ENCODE measurements at regions not wholly inside any gene's neighbourhood (a gene's known extent, or its start where the extent isn't known, plus 50 kb on each side); places are given as distances from the start of the nearest gene placed in this dataset.

- ATAC-seq = no peak
Observed at GRCh38 chr10:29034592-29034991, 254.3 kb upstream of the LYZL1 start.

GRCh38 chr10:29035721-29036120, 253.1 kb upstream of the LYZL1 start:
- no peak for ATAC-seq

GRCh38 chr10:29037348-29038113, 251.3 kb upstream of the LYZL1 start:
- no peak for ATAC-seq

GRCh38 chr10:29039091-29039490, 249.8 kb upstream of the LYZL1 start:
- no peak for ATAC-seq

GRCh38 chr10:29039677-29040189, 249.1 kb upstream of the LYZL1 start:
- no peak for ATAC-seq

- no peak for ATAC-seq
Observed at GRCh38 chr10:29041616-29042015, 247.3 kb upstream of the LYZL1 start.

- no peak for ATAC-seq
Observed at GRCh38 chr10:29048506-29048905, 240.4 kb upstream of the LYZL1 start.

GRCh38 chr10:29050081-29050480, 238.8 kb upstream of the LYZL1 start:
- ATAC-seq = no peak

- no peak for ATAC-seq
Observed at GRCh38 chr10:29055101-29055500, 233.8 kb upstream of the LYZL1 start.

- ATAC-seq = no peak
Observed at GRCh38 chr10:29056729-29057128, 232.1 kb upstream of the LYZL1 start.

GRCh38 chr10:29057822-29058331, 231.0 kb upstream of the LYZL1 start:
- ATAC-seq = no peak

- ATAC-seq = no peak
Observed at GRCh38 chr10:29063806-29064644, 224.8 kb upstream of the LYZL1 start.

GRCh38 chr10:29064680-29065079, 224.2 kb upstream of the LYZL1 start:
- no peak for ATAC-seq

- ATAC-seq = no peak
Observed at GRCh38 chr10:29067161-29067560, 221.7 kb upstream of the LYZL1 start.

GRCh38 chr10:29067628-29068027, 221.2 kb upstream of the LYZL1 start:
- no peak for ATAC-seq

- no peak for ATAC-seq
Observed at GRCh38 chr10:29068302-29068701, 220.6 kb upstream of the LYZL1 start.

GRCh38 chr10:29068966-29069365, 219.9 kb upstream of the LYZL1 start:
- ATAC-seq = no peak

GRCh38 chr10:29069941-29070340, 218.9 kb upstream of the LYZL1 start:
- ATAC-seq = no peak

GRCh38 chr10:29078919-29079318, 210.0 kb upstream of the LYZL1 start:
- ATAC-seq = no peak

- no peak for ATAC-seq
Observed at GRCh38 chr10:29081231-29081630, 207.6 kb upstream of the LYZL1 start.

- ATAC-seq = no peak
Observed at GRCh38 chr10:29081951-29082685, 206.8 kb upstream of the LYZL1 start.

- ATAC-seq = no peak
Observed at GRCh38 chr10:29083096-29083495, 205.8 kb upstream of the LYZL1 start.

Measured in esophagus mucosa (tissue), 1 donor.